ENCODE measurements at regions not wholly inside any gene's neighbourhood (a gene's known extent, or its start where the extent isn't known, plus 50 kb on each side); places are given as distances from the start of the nearest gene placed in this dataset.

DNA sequence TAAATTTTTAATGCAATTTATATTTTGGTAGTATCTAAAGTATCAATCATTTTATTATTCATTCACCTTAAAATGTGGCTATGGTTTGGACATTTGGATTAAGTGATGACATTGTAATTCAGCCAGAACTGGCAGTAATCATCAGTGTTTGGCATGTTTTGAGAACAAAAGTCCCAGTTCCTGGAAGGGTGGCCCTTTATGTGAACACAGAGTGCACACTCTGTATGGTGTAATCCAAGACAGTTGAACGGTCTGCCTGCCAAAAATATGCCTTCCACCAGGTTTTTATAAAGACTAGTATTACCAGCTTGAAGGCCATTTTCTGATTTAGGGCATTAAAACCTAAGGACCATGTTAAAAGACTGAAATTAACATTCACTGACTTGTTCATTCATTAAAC lies 448.7 kb downstream of the LTN1 start:
- no peak for TF ChIP-seq ZNF124 (CRISPR knock-in tag; IDR thresholded peaks at IDR 0.05)
- no peak for TF ChIP-seq BCOR (IDR thresholded peaks at IDR 0.05)
- TF ChIP-seq, protein P1, sequence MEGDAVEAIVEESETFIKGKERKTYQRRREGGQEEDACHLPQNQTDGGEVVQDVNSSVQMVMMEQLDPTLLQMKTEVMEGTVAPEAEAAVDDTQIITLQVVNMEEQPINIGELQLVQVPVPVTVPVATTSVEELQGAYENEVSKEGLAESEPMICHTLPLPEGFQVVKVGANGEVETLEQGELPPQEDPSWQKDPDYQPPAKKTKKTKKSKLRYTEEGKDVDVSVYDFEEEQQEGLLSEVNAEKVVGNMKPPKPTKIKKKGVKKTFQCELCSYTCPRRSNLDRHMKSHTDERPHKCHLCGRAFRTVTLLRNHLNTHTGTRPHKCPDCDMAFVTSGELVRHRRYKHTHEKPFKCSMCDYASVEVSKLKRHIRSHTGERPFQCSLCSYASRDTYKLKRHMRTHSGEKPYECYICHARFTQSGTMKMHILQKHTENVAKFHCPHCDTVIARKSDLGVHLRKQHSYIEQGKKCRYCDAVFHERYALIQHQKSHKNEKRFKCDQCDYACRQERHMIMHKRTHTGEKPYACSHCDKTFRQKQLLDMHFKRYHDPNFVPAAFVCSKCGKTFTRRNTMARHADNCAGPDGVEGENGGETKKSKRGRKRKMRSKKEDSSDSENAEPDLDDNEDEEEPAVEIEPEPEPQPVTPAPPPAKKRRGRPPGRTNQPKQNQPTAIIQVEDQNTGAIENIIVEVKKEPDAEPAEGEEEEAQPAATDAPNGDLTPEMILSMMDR (IDR thresholded peaks at IDR 0.05 in 2 of 3, conservative IDR thresholded peaks at IDR 0.05 in 1 of 3; ENCODE audit: insufficient read depth in 2 of 3, low read depth in 1 of 3, low read length in 3 of 3): no peak
- TF ChIP-seq NFYB (IDR thresholded peaks at IDR 0.05; ENCODE audit: extremely low read depth, insufficient read length): no peak
- no peak for TF ChIP-seq RNF2 (IDR thresholded peaks at IDR 0.05)
- no peak for TF ChIP-seq FOXK1 (CRISPR knock-in tag; IDR thresholded peaks at IDR 0.05; ENCODE audit: borderline replicate concordance)
- no peak for TF ChIP-seq MXI1 (IDR thresholded peaks at IDR 0.05; ENCODE audit: low read depth, low read length)
- TF ChIP-seq, protein P2, sequence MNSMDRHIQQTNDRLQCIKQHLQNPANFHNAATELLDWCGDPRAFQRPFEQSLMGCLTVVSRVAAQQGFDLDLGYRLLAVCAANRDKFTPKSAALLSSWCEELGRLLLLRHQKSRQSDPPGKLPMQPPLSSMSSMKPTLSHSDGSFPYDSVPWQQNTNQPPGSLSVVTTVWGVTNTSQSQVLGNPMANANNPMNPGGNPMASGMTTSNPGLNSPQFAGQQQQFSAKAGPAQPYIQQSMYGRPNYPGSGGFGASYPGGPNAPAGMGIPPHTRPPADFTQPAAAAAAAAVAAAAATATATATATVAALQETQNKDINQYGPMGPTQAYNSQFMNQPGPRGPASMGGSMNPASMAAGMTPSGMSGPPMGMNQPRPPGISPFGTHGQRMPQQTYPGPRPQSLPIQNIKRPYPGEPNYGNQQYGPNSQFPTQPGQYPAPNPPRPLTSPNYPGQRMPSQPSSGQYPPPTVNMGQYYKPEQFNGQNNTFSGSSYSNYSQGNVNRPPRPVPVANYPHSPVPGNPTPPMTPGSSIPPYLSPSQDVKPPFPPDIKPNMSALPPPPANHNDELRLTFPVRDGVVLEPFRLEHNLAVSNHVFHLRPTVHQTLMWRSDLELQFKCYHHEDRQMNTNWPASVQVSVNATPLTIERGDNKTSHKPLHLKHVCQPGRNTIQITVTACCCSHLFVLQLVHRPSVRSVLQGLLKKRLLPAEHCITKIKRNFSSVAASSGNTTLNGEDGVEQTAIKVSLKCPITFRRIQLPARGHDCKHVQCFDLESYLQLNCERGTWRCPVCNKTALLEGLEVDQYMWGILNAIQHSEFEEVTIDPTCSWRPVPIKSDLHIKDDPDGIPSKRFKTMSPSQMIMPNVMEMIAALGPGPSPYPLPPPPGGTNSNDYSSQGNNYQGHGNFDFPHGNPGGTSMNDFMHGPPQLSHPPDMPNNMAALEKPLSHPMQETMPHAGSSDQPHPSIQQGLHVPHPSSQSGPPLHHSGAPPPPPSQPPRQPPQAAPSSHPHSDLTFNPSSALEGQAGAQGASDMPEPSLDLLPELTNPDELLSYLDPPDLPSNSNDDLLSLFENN (IDR thresholded peaks at IDR 0.05; ENCODE audit: low read depth in 2 of 2, low read length in 2 of 2): no peak
- no peak for TF ChIP-seq EZH2 (IDR thresholded peaks at IDR 0.05; ENCODE audit: borderline replicate concordance, low read depth, low read length)
- no peak for TF ChIP-seq FOXA1 (IDR thresholded peaks at IDR 0.05; ENCODE audit: borderline replicate concordance)
- no peak for TF ChIP-seq NRF1 (conservative IDR thresholded peaks at IDR 0.05 in 1 of 2, IDR thresholded peaks at IDR 0.05 in 1 of 2)
- no peak for TF ChIP-seq ZNF830 (CRISPR knock-in tag; IDR thresholded peaks at IDR 0.05)
- TF ChIP-seq GABPA (tag; conservative IDR thresholded peaks at IDR 0.05; ENCODE audit: low read depth): no peak
